ENCODE measurements at regions not wholly inside any gene's neighbourhood (a gene's known extent, or its start where the extent isn't known, plus 50 kb on each side); places are given as distances from the start of the nearest gene placed in this dataset.

DNA sequence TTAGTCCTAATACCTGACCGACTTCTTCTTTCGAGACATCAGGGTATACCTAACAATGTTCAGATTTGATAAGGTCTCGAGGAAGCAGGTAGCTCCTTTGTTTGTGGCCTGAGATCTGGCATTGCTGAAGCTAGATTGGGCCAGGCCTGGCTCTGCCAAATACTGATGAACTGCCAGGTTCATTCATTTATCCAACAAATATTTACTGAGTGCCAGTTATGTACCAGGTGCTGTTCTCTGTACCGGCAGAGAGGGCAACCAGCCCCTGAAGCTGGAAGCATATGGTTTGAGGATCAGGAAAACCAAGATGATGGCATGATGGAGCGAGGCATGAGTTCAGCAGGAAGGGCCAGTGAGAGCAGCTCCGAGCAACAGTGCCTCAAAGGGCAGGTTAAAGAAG is 196.2 kb upstream of the NSMCE3 start:
- H3K9me3 ChIP-seq (ENCODE audit: control insufficient read depth in 4 of 4, insufficient read depth in 3 of 4, low read length in 3 of 4): no peaks in the 10 kb centered on the region
- WGBS, 2 donors: 81 to 85% methylated on average over 6 of the region's 6 CpGs
- no peak for ATAC-seq (ENCODE audit: insufficient read depth, low FRiP score)
- DNase-seq: no peak
- H3K27me3 ChIP-seq (ENCODE audit: control insufficient read depth in 3 of 3, insufficient read depth in 3 of 3, low read length in 2 of 3): no peaks in the 10 kb centered on the region
- H3K36me3 ChIP-seq (ENCODE audit: control insufficient read depth in 4 of 4, insufficient read depth in 4 of 4, low read length in 4 of 4): no peaks in the 10 kb centered on the region
- TF ChIP-seq, protein P1, sequence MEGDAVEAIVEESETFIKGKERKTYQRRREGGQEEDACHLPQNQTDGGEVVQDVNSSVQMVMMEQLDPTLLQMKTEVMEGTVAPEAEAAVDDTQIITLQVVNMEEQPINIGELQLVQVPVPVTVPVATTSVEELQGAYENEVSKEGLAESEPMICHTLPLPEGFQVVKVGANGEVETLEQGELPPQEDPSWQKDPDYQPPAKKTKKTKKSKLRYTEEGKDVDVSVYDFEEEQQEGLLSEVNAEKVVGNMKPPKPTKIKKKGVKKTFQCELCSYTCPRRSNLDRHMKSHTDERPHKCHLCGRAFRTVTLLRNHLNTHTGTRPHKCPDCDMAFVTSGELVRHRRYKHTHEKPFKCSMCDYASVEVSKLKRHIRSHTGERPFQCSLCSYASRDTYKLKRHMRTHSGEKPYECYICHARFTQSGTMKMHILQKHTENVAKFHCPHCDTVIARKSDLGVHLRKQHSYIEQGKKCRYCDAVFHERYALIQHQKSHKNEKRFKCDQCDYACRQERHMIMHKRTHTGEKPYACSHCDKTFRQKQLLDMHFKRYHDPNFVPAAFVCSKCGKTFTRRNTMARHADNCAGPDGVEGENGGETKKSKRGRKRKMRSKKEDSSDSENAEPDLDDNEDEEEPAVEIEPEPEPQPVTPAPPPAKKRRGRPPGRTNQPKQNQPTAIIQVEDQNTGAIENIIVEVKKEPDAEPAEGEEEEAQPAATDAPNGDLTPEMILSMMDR (IDR thresholded peaks at IDR 0.05; ENCODE audit: control extremely low read depth, extremely low read depth): no peak
- H3K4me1 ChIP-seq (ENCODE audit: control insufficient read depth in 5 of 5, insufficient read depth in 5 of 5, low read length in 5 of 5): peaks cover 0 to 10% (median 0%) of the 10 kb centered on the region in 5 donors
- no peak overlapping the region for H3K4me3 ChIP-seq
- H3K27ac ChIP-seq (ENCODE audit: low read depth in 1 of 2, low read length in 1 of 2): no peak overlapping the region
- no peak overlapping the region for H3K9ac ChIP-seq (ENCODE audit: insufficient read depth in 1 of 2, low read length in 2 of 2)

DNA sequence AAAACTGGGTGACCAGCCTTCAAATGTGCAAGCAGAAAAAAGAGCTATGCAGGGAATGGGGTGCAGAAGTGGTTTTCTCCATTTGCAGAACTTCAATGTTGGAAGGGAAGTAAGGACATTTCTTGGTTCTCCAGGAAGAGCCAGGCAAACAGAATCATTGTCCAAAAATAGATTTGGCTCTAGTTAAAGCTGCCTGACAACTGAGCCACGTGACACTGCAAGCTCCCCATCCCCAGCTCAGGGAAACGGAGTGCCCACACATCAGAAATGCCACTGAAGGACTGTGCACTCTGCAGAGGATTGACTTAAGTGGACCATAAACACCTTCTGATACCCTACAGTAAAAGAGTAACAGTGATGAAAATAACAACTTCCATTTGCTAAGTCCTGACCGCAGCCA is 195.6 kb upstream of the NSMCE3 start:
- TF ChIP-seq, protein P1 (IDR thresholded peaks at IDR 0.05; ENCODE audit: control extremely low read depth, extremely low read depth): no peak
- Histone ChIP-seq H3K9ac (ENCODE audit: insufficient read depth in 1 of 2, low read length in 2 of 2) (no peak overlapping the region), H3K36me3 (ENCODE audit: control insufficient read depth in 4 of 4, insufficient read depth in 4 of 4, low read length in 4 of 4) (no peaks in the 10 kb centered on the region), H3K9me3 (ENCODE audit: control insufficient read depth in 4 of 4, insufficient read depth in 3 of 4, low read length in 3 of 4) (no peaks in the 10 kb centered on the region), H3K4me3 (no peak overlapping the region), H3K4me1 (ENCODE audit: control insufficient read depth in 5 of 5, insufficient read depth in 5 of 5, low read length in 5 of 5) (peaks cover 0 to 8% (median 0%) of the 10 kb centered on the region in 5 donors), H3K27me3 (ENCODE audit: control insufficient read depth in 3 of 3, insufficient read depth in 3 of 3, low read length in 2 of 3) (no peaks in the 10 kb centered on the region), H3K27ac (ENCODE audit: low read depth in 1 of 2, low read length in 1 of 2) (no peak overlapping the region)
- no peak for ATAC-seq (ENCODE audit: insufficient read depth, low FRiP score)
- DNase-seq: peak in 1 of 3 donors; percentile 34
- 48 to 61% methylated on average over 3 of the region's 3 CpGs for WGBS, 2 donors

DNA sequence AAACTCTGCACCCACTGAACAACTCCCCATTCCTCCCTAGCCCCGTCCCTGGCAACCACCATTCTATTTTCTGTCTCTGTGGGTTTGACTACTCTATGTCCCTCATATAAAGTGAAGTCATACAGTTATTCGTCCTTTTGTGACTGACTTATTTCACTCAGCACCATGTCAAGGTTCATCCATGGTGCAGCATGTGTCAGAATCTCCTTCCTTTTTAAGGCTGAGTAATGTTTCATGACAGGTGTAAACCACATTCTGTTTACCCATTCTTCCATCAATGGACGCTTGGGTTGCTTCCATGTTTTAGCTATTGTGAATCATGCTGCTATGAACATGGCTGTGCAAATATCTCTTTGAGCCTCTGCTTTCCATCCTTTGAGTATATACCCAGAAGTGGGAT is 192.3 kb upstream of the NSMCE3 start:
- no peaks in the 10 kb centered on the region for H3K36me3 ChIP-seq (ENCODE audit: control insufficient read depth in 4 of 4, insufficient read depth in 4 of 4, low read length in 4 of 4)
- H3K9me3 ChIP-seq (ENCODE audit: control insufficient read depth in 4 of 4, insufficient read depth in 3 of 4, low read length in 3 of 4): no peaks in the 10 kb centered on the region
- no peaks in the 10 kb centered on the region for H3K27me3 ChIP-seq (ENCODE audit: control insufficient read depth in 3 of 3, insufficient read depth in 3 of 3, low read length in 2 of 3)
- TF ChIP-seq, protein P1 (IDR thresholded peaks at IDR 0.05; ENCODE audit: control extremely low read depth, extremely low read depth): no peak
- 76 to 91% methylated on average over 3 of the region's 3 CpGs for WGBS, 2 donors
- H3K9ac ChIP-seq (ENCODE audit: insufficient read depth in 1 of 2, low read length in 2 of 2): no peak overlapping the region
- H3K4me3 ChIP-seq: no peak overlapping the region
- no peak for ATAC-seq (ENCODE audit: insufficient read depth, low FRiP score)
- H3K4me1 ChIP-seq (ENCODE audit: control insufficient read depth in 5 of 5, insufficient read depth in 5 of 5, low read length in 5 of 5): peaks cover 0 to 18% (median 0%) of the 10 kb centered on the region in 5 donors
- H3K27ac ChIP-seq (ENCODE audit: low read depth in 1 of 2, low read length in 1 of 2): no peak overlapping the region
- no peak for DNase-seq

DNA sequence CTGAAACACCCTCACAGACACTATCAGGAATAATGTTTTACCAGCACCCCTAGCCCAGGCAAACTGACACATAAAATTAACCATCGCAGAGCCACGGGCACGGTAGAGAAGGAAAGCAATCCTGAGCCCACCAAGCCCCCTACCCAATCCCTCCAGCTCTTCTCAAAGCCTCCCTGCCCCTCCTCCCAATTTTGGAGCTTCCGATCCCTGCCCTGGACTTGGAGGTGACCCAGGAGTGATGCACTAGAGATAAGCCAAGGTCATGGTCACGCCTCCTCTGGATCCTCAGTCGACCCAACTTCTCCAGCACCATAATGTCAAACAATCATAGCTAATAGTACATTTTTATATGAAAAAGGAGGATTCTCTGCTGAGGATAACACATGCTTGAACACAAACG is 188.7 kb upstream of the NSMCE3 start:
- Histone ChIP-seq H3K27ac (ENCODE audit: low read depth in 1 of 2, low read length in 1 of 2) (no peak overlapping the region), H3K4me1 (ENCODE audit: control insufficient read depth in 5 of 5, insufficient read depth in 5 of 5, low read length in 5 of 5) (peaks cover 0 to 18% (median 0%) of the 10 kb centered on the region in 5 donors), H3K36me3 (ENCODE audit: control insufficient read depth in 4 of 4, insufficient read depth in 4 of 4, low read length in 4 of 4) (no peaks in the 10 kb centered on the region), H3K9me3 (ENCODE audit: control insufficient read depth in 4 of 4, insufficient read depth in 3 of 4, low read length in 3 of 4) (no peaks in the 10 kb centered on the region), H3K4me3 (no peak overlapping the region), H3K27me3 (ENCODE audit: control insufficient read depth in 3 of 3, insufficient read depth in 3 of 3, low read length in 2 of 3) (no peaks in the 10 kb centered on the region), H3K9ac (ENCODE audit: insufficient read depth in 1 of 2, low read length in 2 of 2) (no peak overlapping the region)
- ATAC-seq (ENCODE audit: insufficient read depth, low FRiP score) (no peak), DNase-seq (no peak)
- 63 to 76% methylated on average over 7 of the region's 7 CpGs for WGBS, 2 donors
- TF ChIP-seq, protein P1 (IDR thresholded peaks at IDR 0.05; ENCODE audit: control extremely low read depth, extremely low read depth): no peak

All from lung (tissue), 11 donors.